Liver (tissue), 3 donors: ENCODE measurements at regions not wholly inside any gene's neighbourhood (a gene's known extent, or its start where the extent isn't known, plus 50 kb on each side); places are given as distances from the start of the nearest gene placed in this dataset.

ENCODE experiments used
- FOXA1 ChIP-seq: IDR thresholded peaks from 2 replicates; pipeline ENCODE4 v1.6.1; 2016; ENCODE audit warnings: antibody characterized with exemption
- HNF4G ChIP-seq: IDR thresholded peaks from 2 replicates; pipeline ENCODE4 v1.6.1; 2016; ENCODE audit warnings: antibody characterized with exemption
- JUND ChIP-seq, 2 donors: IDR thresholded peaks; 2 replicates each; pipeline ENCODE4 v1.6.1; 2016; ENCODE audit warnings: antibody characterized with exemption in 2 of 2
- RXRA ChIP-seq, 2 donors: IDR thresholded peaks; 2 replicates each; pipeline ENCODE4 v1.6.1; 2017 to 2018; ENCODE audit warnings: antibody characterized with exemption in 2 of 2, mild to moderate bottlenecking in 1 of 2
- SP1 ChIP-seq: IDR thresholded peaks from 2 replicates; pipeline ENCODE4 v1.6.1; 2018; ENCODE audit warnings: antibody characterized with exemption, mild to moderate bottlenecking
- TF ChIP-seq, protein P1 (sequence below): fragments of 150-350 bp; IDR thresholded peaks from 2 replicates; pipeline ENCODE4 v1.5.1; 2017; ENCODE audit warnings: improper control_type of control experiment, low read depth, low read length; ENCODE audit not compliant: missing input control
- donor health status: healthy.
- donor health status: healthy.

DNA sequence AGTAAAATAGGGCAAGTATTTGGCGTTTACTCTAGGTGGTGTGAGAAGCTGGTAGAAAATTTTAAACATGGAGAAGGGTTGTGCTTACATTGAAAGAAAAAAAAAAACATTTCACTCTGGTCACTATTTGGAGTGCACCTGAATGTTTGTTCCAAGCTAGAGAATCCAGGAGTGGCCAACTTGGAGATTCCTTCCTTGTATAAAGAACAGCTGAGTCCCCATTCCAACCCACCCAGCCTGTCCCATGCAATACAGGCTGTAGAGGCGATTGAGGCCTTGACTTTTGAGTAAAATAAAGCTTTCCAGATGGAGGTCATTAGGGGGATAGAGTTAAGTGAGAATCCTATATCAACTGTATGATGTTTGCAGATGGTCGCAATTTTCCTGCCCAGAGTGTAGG is 203.8 kb upstream of the SYT4 start:
- TF ChIP-seq RXRA (IDR thresholded peaks at IDR 0.05) (no peak), JUND (IDR thresholded peaks at IDR 0.05) (no peak), HNF4G (no peak), FOXA1 (no peak), SP1 (no peak)
- TF ChIP-seq, protein P1, sequence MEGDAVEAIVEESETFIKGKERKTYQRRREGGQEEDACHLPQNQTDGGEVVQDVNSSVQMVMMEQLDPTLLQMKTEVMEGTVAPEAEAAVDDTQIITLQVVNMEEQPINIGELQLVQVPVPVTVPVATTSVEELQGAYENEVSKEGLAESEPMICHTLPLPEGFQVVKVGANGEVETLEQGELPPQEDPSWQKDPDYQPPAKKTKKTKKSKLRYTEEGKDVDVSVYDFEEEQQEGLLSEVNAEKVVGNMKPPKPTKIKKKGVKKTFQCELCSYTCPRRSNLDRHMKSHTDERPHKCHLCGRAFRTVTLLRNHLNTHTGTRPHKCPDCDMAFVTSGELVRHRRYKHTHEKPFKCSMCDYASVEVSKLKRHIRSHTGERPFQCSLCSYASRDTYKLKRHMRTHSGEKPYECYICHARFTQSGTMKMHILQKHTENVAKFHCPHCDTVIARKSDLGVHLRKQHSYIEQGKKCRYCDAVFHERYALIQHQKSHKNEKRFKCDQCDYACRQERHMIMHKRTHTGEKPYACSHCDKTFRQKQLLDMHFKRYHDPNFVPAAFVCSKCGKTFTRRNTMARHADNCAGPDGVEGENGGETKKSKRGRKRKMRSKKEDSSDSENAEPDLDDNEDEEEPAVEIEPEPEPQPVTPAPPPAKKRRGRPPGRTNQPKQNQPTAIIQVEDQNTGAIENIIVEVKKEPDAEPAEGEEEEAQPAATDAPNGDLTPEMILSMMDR: no peak
